ENCODE measurements at regions not wholly inside any gene's neighbourhood (a gene's known extent, or its start where the extent isn't known, plus 50 kb on each side); places are given as distances from the start of the nearest gene placed in this dataset.

GRCh38 chr7:157080111-157080730 is 58.5 kb upstream of the UBE3C start:
- Histone ChIP-seq H3K23ac (ENCODE audit: low read depth, low read length) (no peak overlapping the region), H3K4ac (ENCODE audit: low read depth, low read length) (no peak overlapping the region), H2AFZ (replicated peaks; ENCODE audit: low read length, poor library complexity) (no peak overlapping the region), H2AK5ac (ENCODE audit: low read depth, low read length) (no peak overlapping the region), H2BK120ac (ENCODE audit: low read depth, low read length) (no peak overlapping the region), H2BK20ac (ENCODE audit: low read depth, low read length) (no peak overlapping the region), H4K20me1 (ENCODE audit: insufficient read depth, low read length) (no peaks in the 10 kb centered on the region), H3K4me2 (ENCODE audit: low read depth, low read length) (no peak overlapping the region), H3K79me1 (ENCODE audit: low read depth in 1 of 2, low read length in 2 of 2) (no peaks in the 10 kb centered on the region), H3K9me3 (ENCODE audit: control insufficient read depth, insufficient read depth, low read length) (peaks cover 3% of the 10 kb centered on the region; the same call in 1 of the 2 replicates), H3K9me1 (ENCODE audit: insufficient read depth, low read length) (no peaks in the 10 kb centered on the region), H3K4me1 (ENCODE audit: control insufficient read depth, insufficient read depth, low read length) (no peaks in the 10 kb centered on the region), H3K36me3 (ENCODE audit: control insufficient read depth, insufficient read depth, low read length) (no peaks in the 10 kb centered on the region), H2BK5ac (ENCODE audit: low read depth, low read length, poor library complexity, severe bottlenecking) (no peak overlapping the region), H3K27ac (ENCODE audit: insufficient read depth, low read length) (no peak overlapping the region), H3K14ac (replicated peaks; ENCODE audit: low read depth, low read length) (no peak overlapping the region), H4K5ac (ENCODE audit: low read depth, low read length) (no peak overlapping the region), H4K8ac (ENCODE audit: low read depth in 2 of 2, low read length in 2 of 2) (no peak overlapping the region), H3K56ac (ENCODE audit: extremely low read depth, insufficient read depth, low read length) (no peak overlapping the region), H2AK9ac (replicated peaks; ENCODE audit: low read depth, low read length, poor library complexity) (no peak overlapping the region), H3K4me3 (ENCODE audit: insufficient read depth, low read depth, low read length) (no peak overlapping the region), H4K91ac (ENCODE audit: insufficient read depth, low read depth, low read length) (no peak overlapping the region), H3K9ac (ENCODE audit: low read depth, low read length) (no peak overlapping the region), H2BK15ac (ENCODE audit: low read depth, low read length) (no peak overlapping the region), H3K18ac (ENCODE audit: low read depth, low read length) (no peak overlapping the region), H3K27me3 (ENCODE audit: control insufficient read depth, insufficient read depth, low read length) (peaks cover 18% of the 10 kb centered on the region)
- WGBS, 2 experiments (ENCODE audit: extremely low coverage in 2 of 2, insufficient read length in 1 of 2) = 82% methylated on average over 6 of the region's 10 CpGs; no CpG with 5 or more reads in 1 of the 2 experiments
- ChIA-PET CTCF (no interaction called here), POLR2A (ENCODE audit: unreplicated experiment) (no interaction called here)
- ATAC-seq (ENCODE audit: low read depth) (no peak), DNase-seq (peak; percentile 18)
- TF ChIP-seq SMC3 (IDR thresholded peaks at IDR 0.05; ENCODE audit: low read depth, low read length) = no peak
- no peak for TF ChIP-seq USF2 (IDR thresholded peaks at IDR 0.05; ENCODE audit: low read depth, low read length)
- no peak for TF ChIP-seq CTCF (conservative IDR thresholded peaks at IDR 0.05; ENCODE audit: low read depth, low read length)
- no peak for TF ChIP-seq RCOR1 (IDR thresholded peaks at IDR 0.05; ENCODE audit: insufficient replicate concordance, low read length)
- no peak for TF ChIP-seq FOS (IDR thresholded peaks at IDR 0.05; ENCODE audit: low read depth, low read length)
- no peak for TF ChIP-seq NFE2L2 (IDR thresholded peaks at IDR 0.05; ENCODE audit: low read depth, low read length)
- TF ChIP-seq RFX5 (IDR thresholded peaks at IDR 0.05; ENCODE audit: low read depth, low read length) = no peak
- no peak for TF ChIP-seq CHD1 (IDR thresholded peaks at IDR 0.05; ENCODE audit: low read depth, low read length)
- TF ChIP-seq CEBPB (IDR thresholded peaks at IDR 0.05; ENCODE audit: low read depth, low read length) = no peak
- no peak for TF ChIP-seq BHLHE40 (IDR thresholded peaks at IDR 0.05; ENCODE audit: low read depth, low read length)
- TF ChIP-seq ELK1 (IDR thresholded peaks at IDR 0.05; ENCODE audit: borderline replicate concordance, low read depth, low read length) = no peak
- no peak for TF ChIP-seq MAFK (IDR thresholded peaks at IDR 0.05; ENCODE audit: low read depth, low read length)
- TF ChIP-seq MAZ (IDR thresholded peaks at IDR 0.05; ENCODE audit: borderline replicate concordance, low read depth, low read length) = no peak
- TF ChIP-seq POLR2A (IDR thresholded peaks at IDR 0.05; ENCODE audit: low read depth, low read length) = no peak
- no peak for TF ChIP-seq RAD21 (IDR thresholded peaks at IDR 0.05; ENCODE audit: low read length)
- dilution Hi-C loops (cut with HindIII; ENCODE audit: low sequenced_read_pairs, unreplicated experiment) = no loop called here
- in situ Hi-C loops (cut with MboI; ENCODE audit: low sequenced_read_pairs) = no loop called here
- intact Hi-C loops (cut with micrococcal nuclease) = no loop called here
- no TSS peak for BruUV-seq (replicated peaks)

All from IMR-90 (cell line).